H9 (cell line): ENCODE measurements at regions not wholly inside any gene's neighbourhood (a gene's known extent, or its start where the extent isn't known, plus 50 kb on each side); places are given as distances from the start of the nearest gene placed in this dataset.

ENCODE experiments used
- DNase-seq: peaks from one replicate; pipeline ENCODE4 v3.0.0-alpha.2; 2017
- H2AFZ ChIP-seq: one replicate; pipeline ENCODE4 v1.6.1; 2013; ENCODE audit warnings: mild to moderate bottlenecking, low read length, control low read depth, moderate library complexity
- H2AK5ac ChIP-seq: 2 replicates; pipeline ENCODE4 v1.6.1; 2013; ENCODE audit warnings: low read length, control low read depth, mixed read lengths; ENCODE audit not compliant: insufficient read length
- H2BK120ac ChIP-seq: one replicate; pipeline ENCODE4 v1.6.1; 2013; ENCODE audit warnings: low read depth, mild to moderate bottlenecking, low read length, control low read depth, inconsistent platforms; ENCODE audit not compliant: poor library complexity, severe bottlenecking
- H2BK12ac ChIP-seq: 2 replicates; pipeline ENCODE4 v1.6.1; 2013; ENCODE audit warnings: low read length, control low read depth, mixed read lengths, low read depth; ENCODE audit not compliant: insufficient read length
- H2BK15ac ChIP-seq: 2 replicates; pipeline ENCODE4 v1.6.1; 2013; ENCODE audit warnings: low read depth, low read length, control low read depth
- H2BK20ac ChIP-seq: one replicate; pipeline ENCODE4 v1.6.1; 2013; ENCODE audit warnings: low read depth, mild to moderate bottlenecking, low read length, control low read depth, inconsistent platforms; ENCODE audit not compliant: poor library complexity, severe bottlenecking
- H2BK5ac ChIP-seq: 2 replicates; pipeline ENCODE4 v1.6.1; 2013; ENCODE audit warnings: low read length, control low read depth, mixed read lengths; ENCODE audit not compliant: insufficient read length
- H3K14ac ChIP-seq: 2 replicates; pipeline ENCODE4 v1.6.1; 2013; ENCODE audit warnings: low read length, control low read depth; ENCODE audit not compliant: insufficient read depth
- H3K18ac ChIP-seq: 2 replicates; pipeline ENCODE4 v1.6.1; 2013; ENCODE audit warnings: low read depth, mild to moderate bottlenecking, mixed read lengths, low read length, control low read depth; ENCODE audit not compliant: insufficient read length
- H3K23ac ChIP-seq: 2 replicates; pipeline ENCODE4 v1.6.1; 2013; ENCODE audit warnings: low read length, control low read depth, mixed read lengths, low read depth; ENCODE audit not compliant: insufficient read length
- H3K23me2 ChIP-seq: 2 replicates; pipeline ENCODE4 v1.6.1; 2013; ENCODE audit warnings: low read depth, mild to moderate bottlenecking, mixed read lengths, low read length, control low read depth; ENCODE audit not compliant: insufficient read length, poor library complexity, severe bottlenecking
- H3K27ac ChIP-seq: 2 replicates; pipeline ENCODE4 v1.5.1; 2013; ENCODE audit warnings: low read length, control low read depth, mixed read lengths, low read depth; ENCODE audit not compliant: insufficient read length
- H3K27me3 ChIP-seq: 2 replicates; pipeline ENCODE4 v1.6.1; 2013; ENCODE audit warnings: low read length, control low read depth, inconsistent platforms; ENCODE audit not compliant: insufficient read depth
- H3K4ac ChIP-seq: 2 replicates; pipeline ENCODE4 v1.6.1; 2013; ENCODE audit warnings: low read depth, mild to moderate bottlenecking, control low read depth, inconsistent platforms, low read length, moderate library complexity
- H3K4me1 ChIP-seq: 2 replicates; pipeline ENCODE4 v1.6.1; 2013; ENCODE audit warnings: low read length, control low read depth, inconsistent platforms; ENCODE audit not compliant: insufficient read depth
- H3K4me2 ChIP-seq: 2 replicates; pipeline ENCODE4 v1.6.1; 2013; ENCODE audit warnings: low read length, control low read depth, mixed read lengths; ENCODE audit not compliant: insufficient read length, insufficient read depth
- H3K56ac ChIP-seq: 2 replicates; pipeline ENCODE4 v1.6.1; 2013; ENCODE audit warnings: low read depth, mild to moderate bottlenecking, mixed read lengths, low read length, control low read depth; ENCODE audit not compliant: insufficient read length
- H3K79me1 ChIP-seq: 2 replicates; pipeline ENCODE4 v1.6.1; 2013; ENCODE audit warnings: low read depth, mild to moderate bottlenecking, moderate library complexity, low read length, control low read depth, inconsistent platforms; ENCODE audit not compliant: insufficient read depth, poor library complexity, severe bottlenecking
- H3K79me2 ChIP-seq: 2 replicates; pipeline ENCODE4 v1.6.1; 2013; ENCODE audit warnings: low read length, control low read depth, inconsistent platforms; ENCODE audit not compliant: insufficient read depth
- H3K9ac ChIP-seq: 2 replicates; pipeline ENCODE4 v1.6.1; 2013; ENCODE audit warnings: low read length, control low read depth, mixed read lengths; ENCODE audit not compliant: insufficient read length; ENCODE audit errors: extremely low read depth
- H3K9me3 ChIP-seq: one replicate; pipeline ENCODE4 v1.6.1; 2013; ENCODE audit warnings: low read depth, low read length, inconsistent platforms; ENCODE audit not compliant: control insufficient read depth
- H3T11ph ChIP-seq: one replicate; pipeline ENCODE4 v1.6.1; 2013; ENCODE audit warnings: mild to moderate bottlenecking, low read length, control low read depth, inconsistent platforms
- H4K20me1 ChIP-seq: one replicate; pipeline ENCODE4 v1.6.1; 2013; ENCODE audit not compliant: control insufficient read depth, insufficient read length, insufficient read depth
- H4K5ac ChIP-seq: 2 replicates; pipeline ENCODE4 v1.6.1; 2013; ENCODE audit warnings: low read depth, mild to moderate bottlenecking, mixed read lengths, low read length, control low read depth; ENCODE audit not compliant: insufficient read length
- H4K8ac ChIP-seq: replicated peaks from 2 replicates; pipeline ENCODE4 v1.6.1; 2013; ENCODE audit warnings: low read length, control low read depth, mixed read lengths, low read depth; ENCODE audit not compliant: insufficient read length
- H4K91ac ChIP-seq: 2 replicates; pipeline ENCODE4 v1.6.1; 2013; ENCODE audit warnings: low read depth, mild to moderate bottlenecking, moderate library complexity, mixed read lengths, low read length, control low read depth; ENCODE audit not compliant: insufficient read length
- H3K27ac Mint-ChIP-seq, 3 experiments: 2 replicates in 2 of 3; 3 replicates in 1 of 3; pipeline ENCODE4 v1.8.0; 2020 to 2021; ENCODE audit warnings: mixed read lengths in 3 of 3, mild to moderate bottlenecking in 1 of 3, moderate library complexity in 1 of 3
- H3K27me3 Mint-ChIP-seq: 2 replicates; pipeline ENCODE4 v1.8.0; 2021; ENCODE audit warnings: low read depth, mild to moderate bottlenecking, moderate library complexity, mixed read lengths
- H3K36me3 Mint-ChIP-seq, 3 experiments: 2 replicates in 2 of 3; 3 replicates in 1 of 3; pipeline ENCODE4 v1.8.0; 2020 to 2021; ENCODE audit warnings: low read depth in 3 of 3, mixed read lengths in 3 of 3; ENCODE audit not compliant: insufficient read depth in 1 of 3
- H3K4me1 Mint-ChIP-seq, 2 experiments: 2 replicates each; pipeline ENCODE4 v1.8.0; 2020; ENCODE audit warnings: mixed read lengths in 2 of 2
- H3K4me3 Mint-ChIP-seq, 2 experiments: 2 replicates in 1 of 2; 3 replicates in 1 of 2; pipeline ENCODE4 v1.8.0; 2020 to 2021; ENCODE audit warnings: mild to moderate bottlenecking in 2 of 2, mixed read lengths in 2 of 2, moderate library complexity in 1 of 2
- H3K9me3 Mint-ChIP-seq, 2 experiments: 2 replicates in 1 of 2; 3 replicates in 1 of 2; pipeline ENCODE4 v1.8.0; 2020; ENCODE audit warnings: mild to moderate bottlenecking in 2 of 2, mixed read lengths in 2 of 2, moderate library complexity in 1 of 2
- CTCF ChIP-seq: fragments of 200-600 bp; sonication (generic); conservative IDR thresholded peaks from 3 replicates; pipeline ENCODE4 v1.8.0; 2021; ENCODE audit warnings: antibody characterized with exemption, mild to moderate bottlenecking
- WGBS: extraction: QIAGEN DNeasy Blood & Tissue Kit; methylation state at CpG from one replicate; pipeline ENCODE4 v1.1.7; 2013; ENCODE audit warnings: missing lambda C conversion rate, low lambda C conversion rate, mixed read lengths; ENCODE audit not compliant: insufficient read length; ENCODE audit errors: extremely low coverage; 5-methylcytosine and 5-hydroxymethylcytosine counted together

- Histone ChIP-seq H3K23me2 (no peaks in the 10 kb centered on the region), H3T11ph (no peak overlapping the region), H2BK15ac (no peak overlapping the region), H2BK12ac (no peak overlapping the region), H3K27me3 (no peaks in the 10 kb centered on the region), H2BK120ac (no peak overlapping the region), H2BK5ac (no peak overlapping the region), H3K79me1 (no peaks in the 10 kb centered on the region), H3K23ac (no peak overlapping the region), H3K56ac (no peak overlapping the region), H3K4ac (no peak overlapping the region), H3K79me2 (no peaks in the 10 kb centered on the region; the same call in 1 of the 2 replicates), H3K9me3 (no peaks in the 10 kb centered on the region), H4K8ac (no peak overlapping the region), H4K5ac (no peak overlapping the region), H3K18ac (no peak overlapping the region), H2AFZ (no peak overlapping the region), H4K20me1 (no peaks in the 10 kb centered on the region), H2BK20ac (no peak overlapping the region), H3K9ac (no peak overlapping the region), H3K4me2 (no peak overlapping the region), H3K27ac (no peak overlapping the region), H3K4me1 (peaks cover 18% of the 10 kb centered on the region; the same call in 1 of the 2 replicates), H3K14ac (no peak overlapping the region; the same call in 1 of the 2 replicates), H4K91ac (no peak overlapping the region), H2AK5ac (no peak overlapping the region)
- no CpG with 5 or more reads among the region's 4 CpGs for WGBS
- peaks cover 2 to 11% (median 4%) of the 10 kb centered on the region in 3 experiments; a peak in 5 of 7 replicates for H3K36me3 Mint-ChIP-seq
- H3K9me3 Mint-ChIP-seq: peaks cover 33 to 38% of the 10 kb centered on the region in 2 experiments
- no peak for TF ChIP-seq CTCF
- no peak overlapping the region; a peak in 1 of 7 replicates for H3K27ac Mint-ChIP-seq
- H3K4me1 Mint-ChIP-seq: peaks cover 39 to 46% of the 10 kb centered on the region in 2 experiments
- no peak for DNase-seq
- H3K4me3 Mint-ChIP-seq: no peak overlapping the region
- no peaks in the 10 kb centered on the region for H3K27me3 Mint-ChIP-seq
Observed at GRCh38 chrX:10042055-10042454, 74.9 kb downstream of the CLDN34 start.
